Fibroblast of skin of left biceps (primary cell): ENCODE measurements at regions not wholly inside any gene's neighbourhood (a gene's known extent, or its start where the extent isn't known, plus 50 kb on each side); places are given as distances from the start of the nearest gene placed in this dataset.
"Not testable (repeated sequence)": the region's sequence is repeated elsewhere in the genome, so short reads cannot be mapped to it uniquely, and the experiment has no call there.

Experiments used
- DNase-seq, 2 experiments: peaks; one replicate each; pipeline ENCODE4 v3.0.0-alpha.2; 2013; ENCODE audit warnings: low read depth in 2 of 2

DNA sequence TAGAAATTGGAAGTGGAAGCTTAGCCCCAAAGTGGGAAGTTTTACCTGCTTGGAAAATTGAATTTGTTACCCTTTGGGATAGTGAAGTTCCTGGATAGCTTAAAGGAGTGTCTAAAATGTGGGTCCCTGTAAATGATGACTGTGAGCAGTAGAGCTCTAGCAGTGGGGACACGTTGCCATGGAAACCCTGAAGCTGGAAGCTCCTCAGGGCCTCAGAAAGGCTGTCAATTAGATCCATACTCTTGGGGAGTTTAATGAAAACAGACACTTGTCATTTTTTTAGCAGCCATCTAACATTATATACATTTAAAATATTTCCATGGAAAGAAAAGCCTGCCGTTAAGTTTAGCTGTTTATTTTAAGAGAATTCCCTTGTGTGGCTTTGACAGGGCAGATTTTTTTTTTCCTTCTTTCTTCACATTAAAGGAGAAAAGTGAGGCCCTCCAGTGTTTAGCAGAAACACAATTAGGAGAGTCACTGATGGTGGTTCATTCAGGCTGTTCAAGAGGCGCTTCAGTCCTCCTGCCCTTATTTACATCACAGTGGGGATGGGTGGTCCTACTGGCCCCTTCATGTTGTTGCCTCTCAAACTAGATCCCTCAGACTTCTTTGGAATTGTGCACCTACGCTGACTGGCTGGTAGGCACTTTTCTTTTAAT, 518.4 kb downstream of the CCSER2 start:
- no peak for DNase-seq

DNA sequence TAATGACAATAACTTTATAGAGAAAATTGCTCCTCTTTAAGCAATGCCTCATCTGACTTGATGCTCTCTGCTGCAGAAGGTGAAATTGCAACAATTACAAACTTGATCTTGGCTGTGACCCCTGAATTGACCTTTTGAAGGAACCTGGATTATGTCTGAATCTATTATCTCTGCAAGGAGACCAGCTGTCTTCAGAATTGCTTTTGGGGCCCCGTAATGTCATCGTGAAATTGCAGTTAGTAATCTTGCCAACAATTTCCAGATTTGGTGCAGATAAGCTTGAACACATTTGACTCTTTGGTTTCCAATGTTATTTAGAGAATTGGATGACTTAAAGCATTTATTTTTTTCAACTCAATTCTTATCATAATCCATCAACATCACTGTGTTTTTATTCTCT, 520.6 kb downstream of the CCSER2 start:
- no peak for DNase-seq

GRCh38 chr10:84850826-84851225, 522.4 kb downstream of the CCSER2 start:
- no peak for DNase-seq

DNA sequence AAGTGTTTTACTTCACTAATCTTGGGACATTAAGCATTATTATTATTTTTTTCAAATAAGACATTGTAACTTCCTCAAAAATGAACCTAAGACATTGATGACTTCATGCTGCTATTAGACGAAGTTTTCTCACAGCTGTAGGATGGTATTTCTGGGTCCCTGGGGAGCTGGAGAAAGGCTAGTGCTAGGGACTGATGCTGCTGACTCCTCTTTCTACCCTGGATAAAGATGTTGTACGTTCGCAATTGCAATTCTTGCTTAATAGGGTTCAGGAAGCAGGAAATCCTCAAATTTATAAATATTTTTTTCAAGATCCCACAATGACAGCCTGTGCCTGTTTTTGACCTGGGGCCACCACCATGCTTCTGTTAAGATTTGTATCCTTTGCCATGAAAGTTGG, 526.0 kb downstream of the CCSER2 start:
- DNase-seq: no peak

DNA sequence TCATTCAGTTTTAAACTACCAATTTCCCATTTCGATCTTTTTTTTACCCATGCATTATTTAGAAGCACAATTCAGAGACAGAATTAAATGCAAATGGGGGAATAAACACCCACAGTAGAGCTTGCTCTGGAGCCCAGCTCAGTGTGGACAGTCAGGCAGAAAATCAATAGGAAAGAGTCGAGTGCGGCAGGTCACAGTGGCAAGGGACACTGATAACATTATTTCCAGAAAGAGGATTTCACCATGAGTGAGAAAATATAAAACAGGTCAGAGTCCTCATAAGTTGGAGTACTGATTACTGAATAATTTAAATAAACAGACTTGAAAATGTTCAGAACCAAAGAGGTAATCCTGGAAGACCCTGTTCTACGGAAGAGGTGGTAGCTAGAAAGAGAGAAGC, 532.5 kb downstream of the CCSER2 start:
- no peak for DNase-seq

DNA sequence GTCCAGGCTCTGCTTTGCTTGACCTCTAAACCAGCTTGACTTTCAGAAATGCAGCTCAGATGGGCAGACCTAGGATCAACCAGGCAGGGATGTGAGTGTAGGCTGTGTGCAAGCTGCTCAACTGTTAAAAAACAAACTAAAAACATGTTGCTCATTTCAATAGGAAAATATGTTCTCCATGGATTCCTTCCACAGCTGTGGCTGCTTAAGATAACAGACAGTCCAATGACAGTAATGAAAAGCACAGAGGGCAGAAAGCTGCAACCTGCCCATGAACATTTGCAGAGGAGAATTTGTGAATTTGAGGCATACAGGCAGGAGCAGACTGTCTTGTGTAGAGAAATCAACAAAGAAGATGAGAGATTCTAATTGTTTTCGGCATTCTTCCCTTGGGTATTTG, 534.2 kb downstream of the CCSER2 start:
- DNase-seq: no peak

GRCh38 chr10:84863675-84864074, 535.3 kb downstream of the CCSER2 start:
- no peak for DNase-seq

DNA sequence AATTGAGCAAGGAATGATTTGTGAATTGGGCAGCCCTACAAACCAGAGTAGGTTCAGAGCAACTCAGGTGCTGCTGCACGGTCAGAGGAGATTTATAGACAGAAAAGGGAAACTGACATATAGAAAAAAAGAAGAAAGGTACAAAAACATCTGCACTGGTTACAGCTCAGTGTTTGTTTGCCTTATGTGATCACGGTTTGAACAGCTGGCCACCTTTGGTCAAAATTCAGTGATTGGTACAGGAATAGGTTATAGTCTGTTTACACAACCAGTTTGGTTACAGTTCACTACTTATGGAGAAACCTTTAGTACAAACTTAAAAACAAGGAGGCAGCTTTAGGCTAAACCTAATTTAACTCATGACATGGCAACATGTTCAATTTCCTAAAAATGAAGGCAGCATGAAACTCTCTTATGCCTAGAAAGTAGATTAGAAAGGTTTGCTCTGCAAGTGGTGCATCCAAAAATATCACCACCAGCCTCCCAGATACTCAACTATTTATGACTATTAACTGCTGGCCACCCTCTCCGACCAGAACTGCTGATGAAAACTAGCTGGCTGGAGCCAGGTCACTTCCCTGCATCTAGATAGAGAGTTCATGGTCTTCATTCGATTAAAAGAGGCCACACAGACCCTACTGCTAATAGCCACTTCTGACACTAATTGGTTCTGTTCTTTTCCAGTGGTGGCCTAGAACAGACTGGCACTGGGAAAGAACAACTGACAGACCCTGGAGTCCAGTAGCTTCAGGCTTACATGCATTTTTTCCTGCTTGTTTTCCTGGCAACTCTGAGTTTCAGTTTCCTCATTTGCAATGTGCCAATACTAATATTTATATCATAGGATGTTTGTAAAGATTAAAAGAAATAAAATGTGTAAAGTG, 548.0 kb downstream of the CCSER2 start:
- DNase-seq: no peak

GRCh38 chr10:84879991-84880390, 551.6 kb downstream of the CCSER2 start:
- DNase-seq: no peak

DNA sequence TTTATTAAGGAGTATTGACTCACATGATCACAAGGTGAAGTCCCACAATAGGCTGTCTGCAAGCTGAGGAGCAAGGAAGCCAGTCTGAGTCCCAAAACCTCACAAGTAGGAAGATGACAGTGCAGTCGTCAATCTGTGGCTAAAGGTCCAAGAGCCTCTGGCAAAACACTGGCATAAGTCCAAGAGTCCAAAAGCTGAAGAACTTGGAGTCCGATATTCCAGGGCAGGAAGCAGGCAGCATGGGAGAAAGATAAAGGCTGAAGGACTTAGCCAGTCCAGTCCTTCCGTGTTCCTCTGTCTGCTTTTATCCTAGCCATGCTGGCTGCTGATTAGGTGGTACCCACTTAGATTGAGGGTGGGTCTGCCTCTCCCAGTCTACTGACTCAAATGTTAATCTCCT, 553.3 kb downstream of the CCSER2 start:
- not testable (repeated sequence) for DNase-seq

DNA sequence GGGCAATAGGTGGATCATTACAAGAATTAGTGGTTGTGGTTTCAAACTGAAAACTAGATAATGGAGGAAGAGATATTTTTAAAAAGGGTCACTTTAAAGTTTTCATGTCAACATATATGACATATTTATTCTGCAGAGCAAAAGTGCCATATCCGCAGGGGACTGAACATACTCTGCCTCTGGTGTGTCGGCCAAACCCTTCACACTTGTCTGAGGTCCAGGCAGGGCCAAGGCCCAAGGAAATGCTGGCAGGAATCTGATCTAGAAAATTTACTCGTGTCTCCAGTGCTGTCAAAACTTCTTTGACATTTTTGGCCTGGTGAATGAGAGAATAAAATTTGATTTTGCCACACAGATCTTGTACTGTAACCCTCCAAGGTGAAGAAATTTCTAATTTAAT, 562.3 kb downstream of the CCSER2 start:
- DNase-seq: no peak

DNA sequence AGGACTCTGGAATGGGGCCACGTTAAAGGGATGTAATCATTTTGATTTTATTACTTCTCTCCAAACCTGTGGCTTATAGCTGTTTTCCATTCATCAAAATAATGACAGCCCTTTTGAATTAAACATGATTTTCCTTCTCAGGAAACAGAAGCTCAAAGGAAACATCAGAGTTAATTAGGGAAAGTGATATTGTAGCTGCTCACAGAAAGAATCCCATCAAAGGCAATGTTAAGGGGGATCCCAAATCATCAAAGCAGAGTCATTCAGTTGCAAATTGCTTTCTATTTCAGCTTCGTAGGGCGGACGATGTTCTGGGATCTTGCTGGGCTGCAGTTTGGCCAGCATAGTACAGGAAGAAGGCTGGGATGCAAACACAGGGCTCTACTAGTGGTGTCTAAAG, 563.2 kb downstream of the CCSER2 start:
- DNase-seq: no peak

DNA sequence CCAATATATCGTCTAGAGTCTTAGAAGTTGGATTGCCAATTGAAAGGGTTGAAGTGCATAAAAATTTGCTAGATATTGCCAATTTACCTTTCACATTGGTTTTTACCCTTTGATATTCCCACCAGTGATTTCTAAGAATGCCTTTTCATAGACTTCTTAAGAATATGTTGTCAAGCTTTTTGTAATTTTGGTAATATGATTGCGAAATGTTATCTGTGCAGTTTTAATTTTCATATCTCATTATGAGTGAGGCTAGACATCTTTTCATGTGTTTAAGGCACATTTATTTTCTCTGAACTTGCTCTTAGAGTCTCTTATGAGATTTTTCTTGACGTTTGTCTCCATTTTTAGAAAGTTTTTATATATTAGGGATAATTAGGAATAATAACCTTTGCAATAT, 567.2 kb downstream of the CCSER2 start:
- no peak for DNase-seq

- no peak for DNase-seq
Measured at GRCh38 chr10:84896909-84897308, 568.5 kb downstream of the CCSER2 start.

- DNase-seq: no peak
Measured at GRCh38 chr10:84899268-84899667, 570.9 kb downstream of the CCSER2 start.

GRCh38 chr10:84900141-84900540, 571.8 kb downstream of the CCSER2 start:
- DNase-seq: no peak

- DNase-seq: no peak
Measured at GRCh38 chr10:84901885-84902284, 573.5 kb downstream of the CCSER2 start.

GRCh38 chr10:84902553-84902952, 574.2 kb downstream of the CCSER2 start:
- DNase-seq: no peak

DNA sequence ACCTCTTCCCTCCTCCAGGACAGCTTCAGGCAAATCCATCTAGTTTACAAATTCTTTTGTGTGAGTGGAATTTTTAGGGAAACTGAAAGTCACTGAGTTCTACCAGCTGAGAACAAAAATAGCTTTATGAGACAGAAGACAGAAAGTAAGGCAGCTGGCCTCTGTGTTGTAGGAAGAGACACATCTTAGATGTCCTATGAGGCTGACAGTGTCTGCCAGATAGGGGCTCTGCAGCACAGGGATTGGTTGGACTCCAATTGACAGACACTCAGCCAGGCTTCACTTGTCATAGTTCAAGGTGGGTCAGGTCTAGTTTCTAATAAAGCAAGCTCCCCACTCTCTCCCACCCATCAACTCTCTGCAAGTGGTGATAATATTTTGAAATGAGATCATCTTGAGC, 574.9 kb downstream of the CCSER2 start:
- no peak for DNase-seq

- DNase-seq: no peak
Measured at GRCh38 chr10:84907461-84908009, 579.1 kb downstream of the CCSER2 start.

DNA sequence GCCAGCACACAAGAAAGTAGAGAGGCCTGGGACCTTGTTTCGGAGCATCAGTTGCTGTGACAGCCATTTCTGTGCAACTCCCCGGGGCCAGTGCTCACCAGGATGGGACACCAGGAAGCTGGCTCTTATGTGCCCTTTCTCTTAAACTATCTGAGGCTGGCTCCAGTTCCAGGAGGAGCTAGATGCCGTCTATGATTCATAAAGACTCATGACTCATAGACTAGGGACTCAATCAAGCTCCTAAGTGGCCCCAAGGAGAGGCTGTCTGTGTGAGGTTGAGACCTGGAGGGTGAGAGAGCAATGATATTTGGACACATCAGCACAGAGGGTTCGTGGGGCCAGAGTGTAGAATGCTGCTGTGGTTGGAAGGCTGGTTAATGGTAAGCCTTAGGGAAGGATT, 580.1 kb downstream of the CCSER2 start:
- no peak for DNase-seq

GRCh38 chr10:84921701-84922100, 593.3 kb downstream of the CCSER2 start:
- DNase-seq: no peak

- DNase-seq: no peak
Measured at GRCh38 chr10:84924131-84924530, 595.7 kb downstream of the CCSER2 start.
